Mesothelial cell of epicardium (in vitro differentiated cells): ENCODE measurements at regions not wholly inside any gene's neighbourhood (a gene's known extent, or its start where the extent isn't known, plus 50 kb on each side); places are given as distances from the start of the nearest gene placed in this dataset.

Source experiments
- DNase-seq, 2 experiments: peaks; one replicate each; pipeline ENCODE4 v3.0.0; 2021; ENCODE audit warnings: low spot score in 2 of 2; ENCODE audit not compliant: unreplicated experiment in 2 of 2
- H3K27ac Mint-ChIP-seq: 2 replicates; pipeline ENCODE4 v1.8.0; 2021; ENCODE audit warnings: mixed read lengths
- H3K27me3 Mint-ChIP-seq: 2 replicates; pipeline ENCODE4 v1.8.0; 2021; ENCODE audit warnings: low read depth, mixed read lengths
- H3K36me3 Mint-ChIP-seq: 2 replicates; pipeline ENCODE4 v1.8.0; 2021; ENCODE audit warnings: mixed read lengths
- H3K4me1 Mint-ChIP-seq: 2 replicates; pipeline ENCODE4 v1.8.0; 2021; ENCODE audit warnings: mixed read lengths
- H3K4me3 Mint-ChIP-seq: 2 replicates; pipeline ENCODE4 v1.8.0; 2021; ENCODE audit warnings: mild to moderate bottlenecking, moderate library complexity, mixed read lengths
- H3K9me3 Mint-ChIP-seq: 2 replicates; pipeline ENCODE4 v1.8.0; 2021; ENCODE audit warnings: mixed read lengths
- CTCF ChIP-seq: fragments of 200-600 bp; sonication (generic); IDR thresholded peaks from one replicate; pipeline ENCODE4 v1.5.0; 2021; ENCODE audit warnings: antibody characterized with exemption; ENCODE audit not compliant: unreplicated experiment

- H3K4me1 Mint-ChIP-seq = no peaks in the 10 kb centered on the region
- no peak for TF ChIP-seq CTCF
- no peaks in the 10 kb centered on the region for H3K36me3 Mint-ChIP-seq
- H3K27me3 Mint-ChIP-seq = peaks cover 19% of the 10 kb centered on the region
- no peaks in the 10 kb centered on the region for H3K9me3 Mint-ChIP-seq
- no peak for DNase-seq
- H3K4me3 Mint-ChIP-seq = no peak overlapping the region
- H3K27ac Mint-ChIP-seq = no peak overlapping the region
Observed at GRCh38 chr1:90443354-90443753, 273.7 kb downstream of the BARHL2 start.

- DNase-seq = no peak
- Mint-ChIP-seq H3K9me3 (peaks cover 5% of the 10 kb centered on the region), H3K27ac (no peak overlapping the region), H3K36me3 (no peaks in the 10 kb centered on the region), H3K4me1 (peaks cover 5% of the 10 kb centered on the region), H3K4me3 (no peak overlapping the region), H3K27me3 (peaks cover 3% of the 10 kb centered on the region)
- no peak for TF ChIP-seq CTCF
Observed at GRCh38 chr1:90435351-90435750, 281.8 kb downstream of the BARHL2 start.

GRCh38 chr1:90434460-90434859, 282.6 kb downstream of the BARHL2 start:
- DNase-seq = no peak

GRCh38 chr1:90417126-90417525, 300.0 kb downstream of the BARHL2 start:
- no peak overlapping the region for H3K27ac Mint-ChIP-seq
- TF ChIP-seq CTCF = no peak
- no peaks in the 10 kb centered on the region for H3K36me3 Mint-ChIP-seq
- DNase-seq = no peak
- no peaks in the 10 kb centered on the region for H3K4me1 Mint-ChIP-seq
- H3K4me3 Mint-ChIP-seq = no peak overlapping the region
- H3K9me3 Mint-ChIP-seq = peaks cover 20% of the 10 kb centered on the region
- H3K27me3 Mint-ChIP-seq = peaks cover 3% of the 10 kb centered on the region

More at GRCh38 chr1:90434460-90434859, 282.6 kb downstream of the BARHL2 start:
- H3K36me3 Mint-ChIP-seq = no peaks in the 10 kb centered on the region
- H3K9me3 Mint-ChIP-seq = peaks cover 5% of the 10 kb centered on the region
- H3K27me3 Mint-ChIP-seq = no peaks in the 10 kb centered on the region
- H3K4me3 Mint-ChIP-seq = no peak overlapping the region
- H3K4me1 Mint-ChIP-seq = peaks cover 5% of the 10 kb centered on the region
- no peak for TF ChIP-seq CTCF
- H3K27ac Mint-ChIP-seq = no peak overlapping the region

- no peak overlapping the region for H3K27ac Mint-ChIP-seq
- peaks cover 24% of the 10 kb centered on the region for H3K9me3 Mint-ChIP-seq
- TF ChIP-seq CTCF = no peak
- H3K4me1 Mint-ChIP-seq = no peaks in the 10 kb centered on the region
- no peak overlapping the region for H3K4me3 Mint-ChIP-seq
- no peak for DNase-seq
- no peaks in the 10 kb centered on the region for H3K27me3 Mint-ChIP-seq
- no peaks in the 10 kb centered on the region for H3K36me3 Mint-ChIP-seq
Observed at GRCh38 chr1:90414201-90414600, 302.9 kb downstream of the BARHL2 start.

GRCh38 chr1:90413519-90413918, 303.6 kb downstream of the BARHL2 start:
- Mint-ChIP-seq H3K27me3 (no peaks in the 10 kb centered on the region), H3K27ac (no peak overlapping the region), H3K9me3 (peaks cover 24% of the 10 kb centered on the region), H3K4me3 (no peak overlapping the region), H3K4me1 (no peaks in the 10 kb centered on the region), H3K36me3 (no peaks in the 10 kb centered on the region)
- DNase-seq = no peak
- TF ChIP-seq CTCF = no peak
